GM20000 (cell line): ENCODE measurements at regions not wholly inside any gene's neighbourhood (a gene's known extent, or its start where the extent isn't known, plus 50 kb on each side); places are given as distances from the start of the nearest gene placed in this dataset.

ENCODE experiments used
- DNase-seq: peaks from one replicate; pipeline ENCODE4 v3.0.0; 2012; ENCODE audit warnings: low spot score
- CTCF ChIP-seq: IDR thresholded peaks from 2 replicates; pipeline ENCODE4 v1.5.1; 2012; ENCODE audit warnings: mild to moderate bottlenecking, control low read depth; ENCODE audit errors: extremely low read depth, missing control alignments

DNA sequence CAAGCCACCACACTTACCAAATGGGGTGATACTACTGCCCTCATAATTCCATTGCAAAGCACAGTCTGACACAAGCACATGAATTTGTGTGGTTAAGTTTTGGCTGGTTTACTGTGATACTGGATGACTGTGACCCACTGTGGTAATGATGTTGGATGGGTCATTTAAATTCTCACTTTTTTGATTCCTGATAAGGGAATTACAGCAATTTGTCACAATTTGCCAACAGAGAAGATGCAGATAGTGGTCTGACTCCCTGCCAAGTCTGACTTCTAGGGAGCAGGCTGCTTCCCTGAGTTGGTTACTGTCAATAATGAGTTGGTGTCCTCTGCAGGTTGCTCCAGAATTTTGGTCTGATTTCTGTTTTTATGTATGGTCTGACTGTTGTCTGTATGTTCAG, 731.9 kb downstream of the MTRR start:
- DNase-seq, result no peak
- no peak for TF ChIP-seq CTCF

DNA sequence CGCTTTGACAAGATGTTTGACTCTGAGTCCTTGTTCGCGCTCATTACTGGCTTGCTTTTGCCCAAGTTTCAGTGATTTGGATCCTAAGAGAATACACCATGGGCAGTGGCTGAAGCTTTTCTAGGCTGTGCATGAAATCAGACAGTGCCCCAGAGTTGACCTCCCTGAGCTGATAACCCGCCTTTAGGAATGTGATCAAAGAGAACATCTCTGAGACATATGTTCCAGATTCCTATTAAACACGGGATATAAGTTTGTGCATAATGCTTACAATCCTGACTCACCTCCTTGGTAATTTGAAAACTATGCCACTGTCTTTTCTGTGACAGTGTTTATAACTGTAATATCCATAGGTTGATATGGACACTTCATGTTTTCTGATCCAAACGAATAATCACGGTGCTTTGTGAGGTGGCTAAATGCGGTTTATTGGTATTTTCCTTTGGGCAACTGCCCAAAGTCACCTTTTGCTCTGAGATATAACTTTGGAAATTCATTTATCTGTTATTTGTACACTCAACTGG, 732.9 kb downstream of the MTRR start:
- no peak for DNase-seq
- TF ChIP-seq CTCF, result no peak

DNA sequence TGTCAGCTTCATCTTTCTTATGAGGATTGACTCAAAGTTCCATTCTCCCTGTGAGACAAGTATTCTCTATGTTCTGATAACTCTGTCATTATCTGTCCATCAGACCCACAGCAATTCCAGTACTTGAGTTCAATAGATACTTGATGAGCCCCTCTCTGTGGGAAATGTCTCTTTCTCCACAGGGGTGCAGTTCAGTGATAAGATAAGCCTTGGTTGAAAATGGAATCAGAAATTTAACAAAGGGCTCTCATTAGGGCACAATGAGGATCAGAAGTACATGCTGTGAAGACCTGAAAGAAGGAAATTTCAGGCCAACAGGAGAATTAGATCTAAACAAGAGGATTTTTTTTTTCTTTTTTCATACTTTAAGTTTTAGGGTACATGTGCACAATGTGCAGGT, 737.3 kb downstream of the MTRR start:
- no peak for DNase-seq
- no peak for TF ChIP-seq CTCF

GRCh38 chr5:8611067-8611466, 742.1 kb downstream of the MTRR start:
- no peak for TF ChIP-seq CTCF
- DNase-seq, result no peak

DNA sequence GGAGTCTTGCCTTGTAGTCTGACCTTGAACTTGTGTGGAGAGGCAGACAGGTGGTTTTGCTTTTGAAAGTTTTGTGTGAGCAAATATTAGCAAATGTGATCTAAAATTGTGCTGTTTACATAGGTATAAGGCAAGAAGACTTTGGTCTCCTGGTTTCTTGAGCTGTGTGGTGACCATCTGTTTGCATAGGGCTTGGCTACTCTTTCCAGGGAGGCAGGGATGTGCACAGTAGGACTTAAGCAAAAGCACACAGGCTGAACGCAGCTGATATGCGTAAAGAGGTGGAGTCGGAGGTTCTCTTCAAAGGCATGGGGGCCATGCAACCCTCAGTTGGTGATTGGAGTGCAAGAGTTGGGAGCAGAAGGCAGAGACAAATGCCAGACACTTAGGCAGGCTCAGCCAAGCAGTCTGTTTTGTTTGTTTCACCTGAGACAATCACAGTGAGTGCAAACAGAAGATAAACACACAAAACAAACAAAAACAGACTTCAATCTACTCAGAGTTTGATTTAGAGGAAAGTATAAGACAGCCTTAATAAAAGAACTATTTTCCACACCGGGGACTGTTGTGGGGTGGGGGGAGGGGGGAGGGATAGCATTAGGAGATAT, 744.2 kb downstream of the MTRR start:
- DNase-seq, result no peak
- no peak for TF ChIP-seq CTCF

- no peak for DNase-seq
- TF ChIP-seq CTCF, result no peak
Measured at GRCh38 chr5:8615142-8615858, 746.4 kb downstream of the MTRR start.

GRCh38 chr5:8628521-8628920, 759.6 kb downstream of the MTRR start:
- DNase-seq, result no peak
- TF ChIP-seq CTCF, result no peak
